HG03103 (cell line): ENCODE measurements at regions not wholly inside any gene's neighbourhood (a gene's known extent, or its start where the extent isn't known, plus 50 kb on each side); places are given as distances from the start of the nearest gene placed in this dataset.
"Not testable (repeated sequence)": the region's sequence is repeated elsewhere in the genome, so short reads cannot be mapped to it uniquely, and the experiment has no call there.

Experiments used
- ATAC-seq: cut with Tn5 transposase; IDR thresholded peaks from one replicate; pipeline ENCODE4 v1.9.1; 2021; ENCODE audit warnings: low read depth; ENCODE audit not compliant: unreplicated experiment

DNA sequence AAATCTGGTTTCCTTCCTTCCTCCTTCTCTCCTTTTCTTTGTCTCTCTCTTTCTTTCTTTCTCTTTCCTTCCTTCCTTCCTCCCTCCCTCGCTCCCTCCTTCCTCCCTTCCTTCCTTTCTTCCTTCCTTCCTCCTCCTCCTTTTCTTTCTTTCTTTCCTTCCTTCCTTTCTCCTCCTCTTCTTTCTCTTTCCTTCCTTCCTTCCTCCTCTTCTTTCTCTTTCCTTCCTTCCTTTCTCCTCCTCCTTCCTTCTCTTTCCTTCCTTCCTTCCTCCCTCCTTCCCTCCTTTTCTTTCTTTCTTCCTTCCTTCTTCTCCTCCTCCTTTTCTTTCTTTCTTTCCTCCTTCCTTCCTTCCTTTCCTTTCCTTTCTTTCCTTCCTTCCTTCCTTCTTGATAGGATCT, 61.2 kb downstream of the VIP start:
- ATAC-seq, result no peak

DNA sequence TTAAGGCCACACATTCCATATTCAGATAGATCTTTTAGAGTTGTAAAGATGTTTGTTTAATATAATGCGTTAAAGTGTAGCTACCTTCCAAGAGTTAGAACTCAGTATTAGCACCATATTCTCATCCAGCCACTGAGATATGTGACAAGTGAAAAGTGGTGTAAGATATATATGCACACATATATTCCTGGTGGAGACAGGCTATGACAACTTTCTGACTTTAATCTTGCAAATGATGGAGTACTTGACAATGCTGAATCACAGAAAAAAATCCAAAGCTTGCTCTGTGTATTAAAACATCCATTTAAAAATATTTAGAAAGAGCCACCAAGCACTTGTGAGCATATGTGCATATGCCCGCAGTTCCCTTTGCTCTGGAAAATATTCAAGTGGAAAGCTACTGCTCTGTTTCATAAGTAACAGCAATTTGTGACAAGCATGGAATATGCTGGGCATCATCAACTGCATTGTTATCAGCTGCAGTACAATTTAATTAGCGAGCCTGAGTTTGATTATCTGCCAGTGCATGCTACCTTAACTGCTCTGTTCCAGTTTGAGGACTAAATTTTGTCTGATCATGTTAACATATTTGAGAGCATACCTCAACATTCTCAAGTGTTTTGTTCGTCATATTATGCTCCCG, 64.8 kb downstream of the VIP start:
- ATAC-seq, result no peak

DNA sequence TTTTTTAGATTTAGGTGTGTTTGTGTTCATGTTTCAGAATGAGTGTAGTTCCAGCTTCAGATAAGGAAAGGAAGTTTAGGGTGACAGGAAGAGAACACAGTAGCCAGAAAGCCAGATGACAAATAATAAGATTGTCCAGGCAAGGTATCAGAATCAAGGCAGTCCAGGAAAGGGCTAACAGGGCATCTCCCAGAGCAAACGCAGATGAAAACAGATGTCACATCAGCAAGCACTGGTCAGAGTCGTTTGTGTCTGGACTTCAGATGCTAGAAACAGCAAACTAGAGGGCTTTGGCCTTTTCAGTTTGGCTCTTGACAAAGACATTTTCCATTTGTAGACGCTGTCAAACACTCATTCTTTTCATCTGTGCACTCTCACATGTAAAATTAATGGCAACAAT, 65.5 kb downstream of the VIP start:
- ATAC-seq, result no peak

DNA sequence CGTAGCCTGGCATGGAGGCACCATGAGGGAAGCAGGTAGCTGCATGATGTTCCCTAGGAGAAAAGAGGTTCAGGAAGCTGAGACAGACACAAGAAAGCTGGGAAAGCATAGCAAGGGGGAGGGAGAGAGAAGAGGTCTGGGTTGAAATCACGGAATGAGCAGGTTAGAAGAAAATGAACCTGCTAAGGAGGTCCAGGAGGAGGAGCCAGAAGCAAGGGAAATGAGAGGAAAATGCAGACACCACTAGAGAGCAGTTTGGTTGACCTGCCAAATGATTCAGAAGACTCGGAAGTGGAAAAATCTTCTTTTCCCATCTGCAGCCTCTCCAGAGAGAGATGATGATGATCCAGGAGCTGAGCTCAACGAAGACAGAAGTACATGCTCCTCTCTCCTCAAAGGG, 70.9 kb downstream of the VIP start:
- ATAC-seq, result no peak

DNA sequence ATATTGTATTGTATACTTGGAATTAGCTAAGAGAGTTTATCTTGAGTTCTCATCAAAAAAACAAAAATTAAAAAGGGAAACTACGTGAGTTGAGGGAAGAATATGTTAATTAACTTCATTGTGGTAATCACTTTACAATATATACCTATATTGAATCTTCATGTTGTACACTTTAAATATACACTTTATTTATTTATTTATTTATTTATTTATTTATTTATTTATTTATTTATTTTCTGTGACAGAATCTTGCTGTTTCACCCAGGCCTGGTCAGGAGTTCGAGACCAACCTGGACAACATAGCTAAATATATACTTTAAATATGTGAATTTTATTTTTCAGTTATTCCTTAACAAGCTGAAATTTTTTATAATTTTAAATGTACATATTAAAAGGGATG, 74.1 kb downstream of the VIP start:
- ATAC-seq, result no peak

DNA sequence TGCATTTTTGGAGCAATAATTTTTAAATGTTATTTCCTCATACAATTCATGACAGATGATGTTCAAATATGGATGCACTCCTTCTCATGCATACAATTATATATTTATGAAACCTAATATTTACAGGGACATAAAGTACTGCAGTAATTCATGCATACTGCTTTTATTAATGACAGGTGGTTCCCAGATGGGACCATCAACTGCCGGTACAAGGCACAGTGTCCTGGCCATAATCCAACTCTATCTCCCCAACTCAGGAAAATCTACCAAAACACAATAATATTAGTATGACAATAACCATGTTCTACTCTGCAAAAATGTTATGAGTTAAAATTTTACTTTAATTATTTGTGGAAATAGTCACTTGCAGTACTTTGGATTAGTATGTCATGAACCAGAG, 77.8 kb downstream of the VIP start:
- no peak for ATAC-seq

DNA sequence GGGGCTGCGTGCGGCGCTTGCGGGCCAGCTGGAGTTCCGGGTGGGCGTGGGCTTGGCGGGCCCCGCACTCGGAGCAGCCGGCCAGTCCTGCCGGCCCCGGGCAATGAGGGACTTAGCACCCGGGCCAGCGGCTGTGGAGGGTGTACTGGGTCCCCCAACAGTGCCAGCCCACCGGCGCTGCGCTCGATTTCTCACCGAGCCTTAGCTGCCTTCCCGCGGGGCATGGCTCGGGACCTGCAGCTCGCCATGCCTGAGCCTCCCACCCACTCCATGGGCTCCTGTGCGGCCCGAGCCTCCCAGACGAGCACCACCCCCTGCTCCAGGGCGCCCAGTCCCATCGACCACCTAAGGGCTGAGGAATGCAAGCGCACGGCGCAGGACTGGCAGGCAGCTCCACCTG, 83.8 kb downstream of the VIP start:
- ATAC-seq, result not testable (repeated sequence)

DNA sequence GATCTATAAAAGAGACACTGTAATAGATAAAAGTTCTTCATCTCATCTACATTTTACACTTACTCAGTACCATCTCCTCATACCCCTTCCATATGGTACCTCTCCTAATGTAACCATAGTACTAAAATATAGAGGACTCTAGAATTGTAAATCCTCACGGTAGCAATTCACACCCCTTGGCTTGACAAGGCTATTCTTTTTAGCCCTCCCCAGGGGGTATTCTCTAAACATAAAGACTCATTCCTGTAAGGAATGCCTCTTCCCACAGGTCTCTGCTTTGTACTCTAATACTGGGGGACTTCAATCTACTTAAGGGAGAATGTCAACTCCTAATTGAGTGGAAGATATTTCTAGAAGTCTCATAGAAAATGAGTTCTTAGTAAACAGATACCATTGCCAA, 85.9 kb downstream of the VIP start:
- no peak for ATAC-seq

DNA sequence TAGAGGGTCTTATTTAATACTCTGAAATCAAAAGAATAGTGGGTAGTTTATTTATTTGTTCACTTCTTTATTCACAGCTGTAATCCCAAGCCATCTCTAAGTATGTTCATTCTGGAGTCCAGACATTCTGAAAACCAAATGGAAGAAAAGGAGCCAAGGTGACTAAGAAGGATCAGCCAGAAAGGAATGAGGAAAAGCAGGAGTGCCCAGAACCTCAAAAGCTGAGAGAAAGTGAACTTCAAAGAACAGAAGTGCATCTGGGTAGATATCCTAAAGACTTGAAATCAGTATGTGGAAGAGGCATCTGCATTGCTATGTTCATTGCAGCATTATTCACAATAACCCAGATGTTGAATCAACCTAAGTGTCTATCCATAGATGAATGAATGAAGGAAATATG, 94.8 kb downstream of the VIP start:
- ATAC-seq, result no peak

DNA sequence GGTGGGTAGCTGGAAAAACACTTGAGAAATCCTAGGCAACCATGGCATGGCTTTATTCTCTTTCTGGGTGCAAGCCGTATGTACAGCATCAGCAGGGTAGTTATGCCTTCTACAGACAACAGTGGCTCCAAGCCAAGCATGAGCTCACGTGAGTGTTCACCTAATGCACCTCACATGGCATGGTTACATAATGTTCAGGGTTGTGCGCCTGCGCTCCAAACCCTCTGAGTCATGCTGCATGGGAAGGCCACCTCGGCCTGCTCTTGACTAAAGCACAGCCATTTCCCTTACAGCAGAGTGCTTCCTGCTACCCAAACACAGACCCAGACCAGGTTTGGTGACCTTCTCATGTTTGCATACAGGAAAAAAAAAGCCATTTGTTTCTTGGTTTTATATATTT, 96.2 kb downstream of the VIP start:
- no peak for ATAC-seq

DNA sequence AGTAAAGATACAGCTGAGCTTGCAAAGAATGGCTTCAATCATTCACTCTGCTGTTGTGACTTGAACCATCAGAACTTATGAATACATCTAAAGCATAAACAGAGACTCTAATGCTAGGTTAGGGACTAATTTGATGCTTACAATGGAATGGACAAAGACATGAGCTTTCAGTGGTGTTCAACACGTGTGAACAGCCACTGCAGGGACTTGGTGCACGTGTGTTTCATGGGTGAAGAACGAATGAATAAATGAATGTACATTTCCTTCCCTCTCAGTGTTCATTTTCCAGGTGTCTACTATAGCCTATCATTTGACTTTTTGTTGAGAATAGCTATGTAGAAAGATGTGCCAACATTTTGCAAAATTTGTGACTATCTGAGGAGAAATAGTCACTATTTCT, 98.3 kb downstream of the VIP start:
- ATAC-seq, result no peak

DNA sequence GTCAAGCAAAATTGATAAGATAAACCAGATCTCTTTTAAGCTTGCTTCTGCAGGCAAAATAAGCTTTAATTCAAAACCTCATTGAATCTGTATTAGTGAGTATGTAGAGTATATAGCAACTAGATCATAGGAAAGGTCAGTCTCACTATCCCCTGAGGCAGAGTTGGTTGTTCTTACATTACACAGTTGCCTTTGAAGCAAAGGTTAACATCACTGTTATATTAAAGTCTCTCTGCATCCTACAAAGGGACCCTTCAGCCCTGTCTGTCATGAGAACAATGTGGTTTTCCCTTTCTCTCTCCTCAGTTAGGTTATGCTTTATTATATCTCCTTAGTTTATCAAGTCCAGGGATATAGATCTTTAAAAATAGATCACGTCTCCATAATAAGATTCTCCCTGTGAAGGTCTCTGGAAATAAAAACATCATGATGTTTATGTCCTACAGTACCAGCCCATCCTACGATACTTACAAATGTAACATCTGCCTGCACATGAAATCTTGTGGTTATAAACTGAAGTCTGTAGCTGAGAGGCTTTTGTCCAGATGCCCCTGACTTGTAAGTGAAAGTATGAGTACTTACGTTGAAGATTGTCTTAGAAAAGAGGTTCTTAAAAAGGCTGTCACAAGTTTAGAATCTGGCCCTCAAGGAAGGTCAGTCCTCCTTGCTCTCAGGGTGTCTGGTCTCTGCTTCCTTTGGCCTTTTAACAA, 103.6 kb downstream of the VIP start:
- ATAC-seq, result no peak

DNA sequence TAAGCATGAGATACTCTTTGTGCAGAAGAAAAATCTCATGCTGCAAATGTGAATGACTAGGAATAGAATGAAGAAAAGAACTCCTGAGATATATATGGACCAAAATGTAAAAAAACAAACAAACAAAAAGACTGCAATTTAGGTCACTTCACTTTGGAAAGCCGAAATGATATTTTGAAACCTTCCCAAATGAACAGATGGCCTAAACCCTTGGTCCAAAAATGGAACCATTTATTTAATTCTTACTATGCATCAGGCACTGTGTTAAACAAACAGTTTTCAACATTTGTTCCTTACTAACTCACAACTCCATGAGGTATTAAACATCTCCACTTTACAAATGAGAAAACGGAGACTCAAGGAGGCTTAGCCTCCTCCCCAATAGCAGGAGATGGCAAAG, 107.5 kb downstream of the VIP start:
- no peak for ATAC-seq

DNA sequence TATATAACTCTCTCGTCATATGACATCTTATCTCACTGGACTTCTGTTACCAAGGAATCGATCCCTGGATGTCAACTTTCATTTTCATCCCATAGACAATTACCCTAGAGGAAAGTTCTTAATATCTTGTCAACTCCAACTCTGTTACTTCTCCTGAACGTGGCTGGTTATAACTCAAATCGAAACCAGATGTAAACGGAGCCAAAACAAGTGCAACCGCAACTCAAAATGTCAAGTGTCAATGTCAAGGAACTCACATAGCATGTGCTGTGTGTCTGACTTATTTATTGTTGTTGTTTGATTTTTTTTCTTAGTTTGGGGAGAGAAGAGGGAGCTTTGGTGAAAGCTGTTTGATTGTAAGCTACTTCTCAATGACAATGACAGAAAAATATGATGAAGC, 108.6 kb downstream of the VIP start:
- no peak for ATAC-seq

DNA sequence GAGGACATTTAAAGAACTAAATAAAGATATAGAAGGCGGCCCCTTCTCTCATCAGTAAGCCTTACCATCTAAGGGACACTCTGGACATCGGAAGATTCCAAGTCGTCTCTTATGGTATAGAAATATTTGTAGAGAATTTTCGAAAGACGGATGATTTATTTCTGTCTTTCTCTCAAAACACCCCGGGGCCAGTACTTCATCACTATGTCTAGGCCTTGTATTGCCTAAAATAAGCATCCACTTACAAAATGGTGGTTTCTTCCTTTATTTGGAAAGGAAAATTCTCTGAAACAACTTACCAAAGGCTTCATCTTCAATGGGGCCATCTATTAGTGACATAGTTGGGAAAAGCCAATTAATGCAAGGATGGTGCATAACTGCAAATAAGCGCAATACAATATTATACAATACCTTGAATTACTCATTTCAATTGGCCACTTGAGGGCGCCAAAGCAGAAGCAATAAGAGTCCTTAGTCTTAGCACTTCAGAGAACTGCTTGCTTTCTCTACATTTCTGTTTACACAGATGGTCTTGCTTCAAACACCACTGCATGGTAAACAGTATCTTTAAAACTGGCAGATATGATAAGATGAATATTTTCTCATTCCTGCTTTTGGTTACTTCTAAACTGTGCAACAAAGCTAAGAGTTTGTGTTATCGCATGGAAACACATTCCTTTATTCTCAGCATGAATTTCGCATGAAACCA, 113.2 kb downstream of the VIP start:
- peak; percentile 94 for ATAC-seq

DNA sequence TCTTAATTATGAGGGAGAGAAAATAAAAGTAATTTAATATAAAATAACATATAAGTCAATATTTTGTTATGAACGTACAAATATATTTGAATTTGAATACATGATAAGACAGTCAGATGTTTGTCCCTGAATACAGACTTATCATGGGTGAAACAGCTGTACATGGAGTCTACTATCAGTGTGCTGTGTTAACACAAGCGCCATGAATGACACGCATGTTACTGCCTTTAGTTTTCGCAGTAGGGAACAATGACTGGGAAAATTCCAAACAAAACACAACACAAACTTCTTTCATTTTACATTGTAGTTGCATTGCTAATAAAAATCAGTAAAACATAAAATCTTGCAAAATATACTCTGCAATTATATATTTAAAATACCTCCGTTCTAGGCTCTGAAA, 108.6 kb downstream of the FBXO5 start:
- ATAC-seq, result no peak

DNA sequence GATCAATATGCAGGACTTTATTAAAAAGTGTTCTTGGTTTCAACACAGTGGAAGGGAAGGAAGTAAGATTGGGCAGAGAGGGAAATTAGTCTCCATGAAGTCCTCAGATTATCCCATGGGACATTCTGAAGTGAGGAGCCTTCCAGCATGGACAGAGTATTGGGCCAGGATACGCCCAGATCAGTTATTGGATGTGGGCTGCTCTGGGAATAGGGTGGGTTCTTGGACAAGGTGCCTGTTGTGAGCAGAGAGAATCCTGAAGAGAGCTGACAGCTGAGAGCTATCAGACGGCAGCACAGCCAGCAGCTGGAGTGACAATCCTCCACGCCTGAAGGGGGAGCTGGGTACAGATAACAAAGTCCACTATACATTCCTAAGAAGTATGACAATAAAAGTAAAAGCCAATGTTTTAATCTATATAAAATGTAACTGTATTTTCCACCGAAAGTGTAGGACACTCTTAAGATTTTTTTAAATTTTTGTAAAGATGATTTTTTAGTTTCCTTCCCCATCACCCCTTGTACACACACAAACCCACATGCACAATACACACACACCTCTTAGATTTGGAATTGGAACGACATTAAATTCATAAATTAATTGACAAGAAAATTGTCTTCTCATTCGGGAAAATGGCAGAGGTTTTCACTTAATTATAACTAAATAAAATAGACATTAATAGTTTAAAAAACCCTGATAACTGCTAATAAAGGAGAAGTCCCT, 107.8 kb downstream of the FBXO5 start:
- no peak for ATAC-seq

DNA sequence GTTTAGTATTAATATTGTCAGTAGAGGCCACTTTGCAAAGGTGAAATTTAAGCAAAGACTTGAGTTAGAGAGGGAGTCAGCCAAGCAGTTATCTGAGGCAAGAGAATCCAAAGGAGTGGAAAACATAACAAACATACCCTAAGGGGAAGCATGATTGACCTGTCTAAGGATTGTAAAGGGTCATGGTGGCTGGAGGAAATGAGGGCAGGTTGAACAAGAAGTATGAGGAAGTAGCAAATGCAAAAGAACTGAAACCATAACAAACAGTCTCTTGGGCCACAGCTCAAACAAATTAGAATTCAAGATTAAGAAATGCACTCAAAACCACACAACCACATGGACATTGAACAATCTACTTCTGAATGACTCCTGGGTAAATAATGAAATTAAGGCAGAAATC, 103.2 kb downstream of the FBXO5 start:
- ATAC-seq, result no peak

DNA sequence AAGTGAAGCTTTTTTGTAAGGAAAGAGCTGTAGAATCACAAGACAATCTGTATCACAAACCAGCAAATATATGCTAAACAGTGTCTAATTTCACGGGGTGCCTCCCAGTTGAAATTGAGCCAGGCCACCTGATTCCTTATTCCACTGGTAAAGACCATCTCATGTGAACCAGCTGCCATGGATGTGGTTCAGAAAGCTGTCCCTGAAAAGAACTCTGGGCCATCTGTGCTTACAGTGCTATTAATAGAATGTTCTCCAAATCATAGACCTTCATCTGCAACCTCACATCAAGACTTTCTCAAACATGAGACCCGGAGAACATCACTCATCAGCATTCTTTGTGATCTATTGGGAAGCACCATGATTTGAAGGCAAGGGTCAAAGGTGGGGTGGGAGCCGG, 89.7 kb downstream of the FBXO5 start:
- no peak for ATAC-seq

DNA sequence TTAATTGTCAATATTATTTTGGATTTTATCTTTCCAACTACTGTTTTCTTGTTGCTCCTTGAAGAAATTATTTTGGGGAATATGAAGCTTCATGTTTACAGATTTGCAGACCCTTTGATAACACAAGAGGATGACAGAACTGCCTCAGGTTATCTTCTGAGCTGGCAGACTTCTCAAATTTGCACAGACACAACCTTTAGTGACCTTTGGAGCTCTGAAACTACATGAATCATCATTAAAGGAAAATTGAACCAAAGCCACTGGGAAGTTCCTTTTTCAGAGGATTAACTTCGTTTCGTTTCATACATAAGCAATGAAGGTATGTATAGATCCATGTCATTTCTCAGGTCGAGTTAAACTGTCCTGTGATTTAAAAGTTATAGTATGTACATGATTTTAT, 85.9 kb downstream of the FBXO5 start:
- no peak for ATAC-seq

DNA sequence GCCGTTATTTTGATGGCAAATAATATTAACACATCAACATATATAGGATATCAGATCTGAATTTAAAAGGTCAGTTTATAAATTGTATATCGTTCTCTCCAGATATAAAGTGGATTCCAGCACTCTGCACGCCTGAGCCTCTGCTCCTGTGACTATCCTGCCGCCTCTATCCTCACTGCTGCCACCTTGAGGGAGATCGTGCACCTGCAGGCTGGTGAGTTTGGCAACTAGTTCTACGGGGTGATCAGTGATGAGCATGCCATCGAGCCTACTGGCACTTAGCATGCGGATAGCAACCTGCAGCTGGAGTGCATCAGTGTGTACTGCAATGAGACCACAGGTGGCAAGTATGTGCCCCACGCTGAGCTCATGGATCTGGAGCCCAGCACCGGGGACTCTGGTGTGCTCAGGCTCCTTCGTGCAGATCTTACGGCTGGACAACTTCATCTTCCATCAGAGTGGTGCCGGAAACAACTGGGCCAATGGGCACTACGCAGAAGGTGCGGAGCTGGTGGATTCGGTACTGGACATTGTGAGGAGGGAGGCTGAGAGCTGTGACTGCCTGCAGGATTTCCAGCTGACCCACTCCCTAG, 84.9 kb downstream of the FBXO5 start:
- peak; percentile 100 for ATAC-seq
